ENCODE measurements at regions not wholly inside any gene's neighbourhood (a gene's known extent, or its start where the extent isn't known, plus 50 kb on each side); places are given as distances from the start of the nearest gene placed in this dataset.
"Not testable (repeated sequence)": the region's sequence is repeated elsewhere in the genome, so short reads cannot be mapped to it uniquely, and the experiment has no call there.

- no peak for DNase-seq (ENCODE audit: low read depth, low spot score)
Measured at GRCh38 chr4:123638834-123639233, 242.2 kb downstream of the SPRY1 start.

- DNase-seq (ENCODE audit: low read depth, low spot score), result no peak
Measured at GRCh38 chr4:123640271-123640670, 243.7 kb downstream of the SPRY1 start.

DNA sequence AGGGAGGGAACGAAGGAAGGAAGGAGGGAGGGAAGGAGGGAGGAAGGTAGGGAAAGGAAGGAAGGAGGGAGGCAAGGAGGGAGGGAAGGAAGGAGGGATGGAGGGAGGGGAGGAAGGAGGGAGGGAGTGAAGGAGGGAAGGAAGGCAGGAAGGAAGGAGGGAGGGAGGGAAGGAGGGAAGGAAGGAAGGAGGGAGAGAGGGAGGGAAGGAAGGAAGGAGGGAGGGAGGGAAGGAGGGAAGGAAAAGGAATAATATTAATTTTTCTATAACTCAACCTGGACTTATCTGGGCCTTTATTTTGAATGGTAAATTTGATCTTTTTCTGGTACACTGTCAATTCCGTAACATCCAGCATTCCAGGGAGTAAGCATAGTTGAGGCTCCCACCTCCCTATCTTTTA lies 244.2 kb downstream of the SPRY1 start:
- DNase-seq (ENCODE audit: low read depth, low spot score), result no peak

DNA sequence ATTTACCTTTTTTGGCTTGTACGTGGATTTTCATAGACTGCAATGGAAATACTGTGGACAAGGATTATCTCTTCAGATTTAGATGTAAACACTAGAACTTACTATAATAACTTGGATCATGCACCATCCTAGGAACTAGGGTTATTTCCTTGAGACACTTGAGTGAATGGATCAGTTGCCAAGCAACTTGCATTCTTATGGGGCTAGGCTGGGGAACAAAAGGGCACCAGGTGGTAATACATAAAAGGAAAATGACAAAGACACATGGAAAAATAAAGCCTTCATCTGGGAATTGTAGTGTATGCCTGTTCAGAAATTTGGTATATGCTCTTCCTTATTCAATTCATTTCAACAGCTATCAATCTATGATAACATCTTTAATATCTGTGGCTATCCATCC lies 247.1 kb downstream of the SPRY1 start:
- no peak for DNase-seq (ENCODE audit: low read depth, low spot score)

- no peak for DNase-seq (ENCODE audit: low read depth, low spot score)
Measured at GRCh38 chr4:123649250-123649644, 252.7 kb downstream of the SPRY1 start.

- no peak for DNase-seq (ENCODE audit: low read depth, low spot score)
Measured at GRCh38 chr4:123649645-123650391, 253.2 kb downstream of the SPRY1 start.

DNA sequence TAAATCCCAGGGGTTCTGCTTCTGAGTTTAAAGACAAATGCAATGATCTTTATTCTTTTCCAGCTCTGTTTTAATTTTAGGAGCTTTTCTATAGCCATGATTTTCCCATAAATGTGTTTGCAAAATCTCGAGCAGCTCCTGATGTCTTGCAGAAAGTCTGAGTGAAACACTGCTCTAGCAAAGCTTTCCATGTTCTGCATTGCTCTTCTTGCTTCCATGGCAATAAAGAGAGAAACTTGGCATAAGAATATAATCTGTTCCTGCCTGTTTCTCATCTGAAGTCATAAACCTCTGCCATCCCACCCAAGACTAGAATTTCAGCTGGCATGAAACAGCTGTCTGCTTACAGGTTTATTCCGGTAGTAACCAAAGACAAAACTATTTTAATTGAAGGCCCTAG lies 254.5 kb downstream of the SPRY1 start:
- no peak for DNase-seq (ENCODE audit: low read depth, low spot score)

- DNase-seq (ENCODE audit: low read depth, low spot score), result no peak
Measured at GRCh38 chr4:123651536-123652180, 255.1 kb downstream of the SPRY1 start.

- no peak for DNase-seq (ENCODE audit: low read depth, low spot score)
Measured at GRCh38 chr4:123652476-123652875, 255.9 kb downstream of the SPRY1 start.

DNA sequence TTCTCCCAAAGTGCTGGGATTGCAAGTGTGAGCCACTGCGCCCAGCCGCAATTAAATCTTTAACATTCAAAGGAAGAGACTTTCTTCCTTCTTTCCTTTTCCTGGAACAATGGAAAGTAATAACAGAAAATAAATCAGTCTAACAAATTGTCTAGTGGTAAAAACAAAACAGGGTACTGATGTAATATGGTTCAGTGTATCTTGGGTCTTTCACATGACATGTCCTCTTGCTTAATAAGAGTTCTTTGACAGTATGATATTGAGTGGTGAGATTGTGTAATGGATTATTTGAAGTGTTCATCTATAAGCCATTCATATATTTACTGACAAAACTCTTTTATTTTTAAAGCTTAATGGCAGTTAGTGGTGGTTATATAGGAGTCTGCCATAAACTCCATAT lies 256.6 kb downstream of the SPRY1 start:
- DNase-seq (ENCODE audit: low read depth, low spot score), result no peak

- not testable (repeated sequence) for DNase-seq (ENCODE audit: low read depth, low spot score)
Measured at GRCh38 chr4:123656746-123657294, 260.2 kb downstream of the SPRY1 start.

GRCh38 chr4:123657606-123658005 lies 261.0 kb downstream of the SPRY1 start:
- not testable (repeated sequence) for DNase-seq (ENCODE audit: low read depth, low spot score)

DNA sequence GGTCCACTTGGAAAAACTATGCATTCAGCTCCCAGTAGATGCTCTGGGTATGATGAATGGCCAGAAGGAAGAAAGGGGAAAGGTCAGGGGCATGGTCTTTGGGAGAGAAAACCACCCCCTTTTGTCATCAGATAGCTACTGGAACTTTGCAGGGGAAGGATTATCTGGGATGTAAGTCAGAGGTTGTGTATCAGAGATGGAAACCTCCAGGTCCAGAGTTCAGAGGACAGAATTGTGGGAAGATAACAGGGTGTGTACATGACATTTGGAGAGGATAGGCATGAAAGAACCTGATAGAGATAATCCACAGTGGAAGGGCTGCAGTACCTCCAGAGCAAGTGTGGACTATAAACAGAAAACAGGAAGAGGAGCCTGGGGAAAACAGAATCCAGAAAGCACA lies 262.7 kb downstream of the SPRY1 start:
- no peak for DNase-seq (ENCODE audit: low read depth, low spot score)

- DNase-seq (ENCODE audit: low read depth, low spot score), result no peak
Measured at GRCh38 chr4:123659730-123660129, 263.1 kb downstream of the SPRY1 start.

- no peak for DNase-seq (ENCODE audit: low read depth, low spot score)
Measured at GRCh38 chr4:123661080-123661737, 264.6 kb downstream of the SPRY1 start.

- DNase-seq (ENCODE audit: low read depth, low spot score), result no peak
Measured at GRCh38 chr4:123662827-123663226, 266.2 kb downstream of the SPRY1 start.

- DNase-seq (ENCODE audit: low read depth, low spot score), result no peak
Measured at GRCh38 chr4:123666486-123666885, 269.9 kb downstream of the SPRY1 start.

GRCh38 chr4:123667496-123667895 lies 270.9 kb downstream of the SPRY1 start:
- no peak for DNase-seq (ENCODE audit: low read depth, low spot score)

- DNase-seq (ENCODE audit: low read depth, low spot score), result no peak
Measured at GRCh38 chr4:123667991-123668390, 271.4 kb downstream of the SPRY1 start.

GRCh38 chr4:123671636-123672404 lies 275.2 kb downstream of the SPRY1 start:
- DNase-seq (ENCODE audit: low read depth, low spot score), result no peak

GRCh38 chr4:123672987-123673386 lies 276.4 kb downstream of the SPRY1 start:
- DNase-seq (ENCODE audit: low read depth, low spot score), result no peak

DNA sequence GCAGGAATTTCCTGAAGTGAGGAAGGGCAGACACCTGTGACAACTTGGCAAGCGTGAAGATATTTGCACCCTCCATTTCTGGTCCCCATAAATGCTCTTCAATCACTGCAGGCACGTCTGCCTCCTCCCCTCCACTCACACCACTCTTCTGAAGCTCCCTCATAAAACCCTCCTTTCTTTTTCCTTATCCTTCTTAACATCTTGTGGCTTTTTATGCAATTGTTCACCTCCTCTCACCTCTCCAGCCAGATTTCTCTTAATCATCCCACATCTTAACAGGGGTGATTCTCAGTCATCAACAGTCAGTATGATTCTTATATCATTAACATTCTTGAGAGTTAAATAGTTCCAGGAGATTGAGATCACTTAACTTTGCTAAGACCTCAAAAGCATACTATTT lies 277.4 kb downstream of the SPRY1 start:
- DNase-seq (ENCODE audit: low read depth, low spot score), result no peak

Measured in activated naive CD8-positive, alpha-beta T cell treated with anti-CD3 and anti-CD28 coated beads, Interleukin-2, amount 50 U/mL, for 16 hours (primary cell).